ENCODE measurements at regions not wholly inside any gene's neighbourhood (a gene's known extent, or its start where the extent isn't known, plus 50 kb on each side); places are given as distances from the start of the nearest gene placed in this dataset.

- ChIA-PET CTCF (ENCODE audit: low intra/inter-chr PET ratio, low total read pairs) (no interaction called here), POLR2A (no interaction called here)
- no peaks in the 10 kb centered on the region for H3K9me3 ChIP-seq (ENCODE audit: low read length)
- TF ChIP-seq AHDC1 (CRISPR knock-in tag; IDR thresholded peaks at IDR 0.05; ENCODE audit: borderline replicate concordance) = no peak
- no peak for TF ChIP-seq BHLHE40 (IDR thresholded peaks at IDR 0.05; ENCODE audit: low read length)
- TF ChIP-seq HNRNPK (IDR thresholded peaks at IDR 0.05; ENCODE audit: low read depth, low read length, poor library complexity, severe bottlenecking) = no peak
- WGBS (ENCODE audit: low lambda C conversion rate) = 5% methylated on average over 1 of the region's 1 CpG
- no peak overlapping the region for H3K4me3 ChIP-seq (replicated peaks in 1 of 3; ENCODE audit: insufficient read depth in 1 of 3, low read depth in 2 of 3, low read length in 3 of 3)
- DNase-seq (ENCODE audit: low spot score) (no peak), ATAC-seq (no peak), FAIRE-seq (no peak)
- H3K36me3 ChIP-seq (replicated peaks in 1 of 2; ENCODE audit: control insufficient read depth in 1 of 2, insufficient read depth in 2 of 2, low read length in 2 of 2) = no peaks in the 10 kb centered on the region
- in situ Hi-C loops (cut with HindIII; ENCODE audit: extremely low pct_ligation_motif_present, low pct_unique_long_range_greater_than_20kb) (no loop called here), intact Hi-C loops (cut with micrococcal nuclease; ENCODE audit: unreplicated experiment) (no loop called here)
- no peaks in the 10 kb centered on the region for H3K79me2 ChIP-seq (ENCODE audit: insufficient read depth, low read length)
- H3K9ac ChIP-seq (ENCODE audit: insufficient read depth, low read depth, low read length) = no peak overlapping the region
- no TSS peak for BruUV-seq (replicated peaks)
- no peaks in the 10 kb centered on the region for H3K4me1 ChIP-seq (ENCODE audit: insufficient read depth, low read length)
- no peak overlapping the region for H2AFZ ChIP-seq (ENCODE audit: low read length)
- no peaks in the 10 kb centered on the region; a peak in 1 of 5 replicates for H3K27me3 ChIP-seq (ENCODE audit: control insufficient read depth in 1 of 2, insufficient read depth in 2 of 2, low read length in 2 of 2)
- H3K4me2 ChIP-seq (ENCODE audit: low read depth, low read length) = no peak overlapping the region
- H3K27ac ChIP-seq (ENCODE audit: extremely low read length, insufficient read depth, low read length) = no peak overlapping the region
- H4K20me1 ChIP-seq (ENCODE audit: insufficient read depth, low read length) = no peaks in the 10 kb centered on the region
Measured at GRCh38 chr3:101962055-101962454, 112.7 kb downstream of the NFKBIZ start.
